NCI-H146 treated with DMSO at 0.1 percent for 48 hours (cell line): ENCODE measurements at regions not wholly inside any gene's neighbourhood (a gene's known extent, or its start where the extent isn't known, plus 50 kb on each side); places are given as distances from the start of the nearest gene placed in this dataset.

ENCODE experiments used
- DNase-seq: peaks from one replicate; lab custom pipeline; 2025; ENCODE audit not compliant: unreplicated experiment; lab: John Stamatoyannopoulos, UW

- no peak for DNase-seq
Observed at GRCh38 chr1:78792756-78793155, 143.1 kb downstream of the IFI44 start.

DNA sequence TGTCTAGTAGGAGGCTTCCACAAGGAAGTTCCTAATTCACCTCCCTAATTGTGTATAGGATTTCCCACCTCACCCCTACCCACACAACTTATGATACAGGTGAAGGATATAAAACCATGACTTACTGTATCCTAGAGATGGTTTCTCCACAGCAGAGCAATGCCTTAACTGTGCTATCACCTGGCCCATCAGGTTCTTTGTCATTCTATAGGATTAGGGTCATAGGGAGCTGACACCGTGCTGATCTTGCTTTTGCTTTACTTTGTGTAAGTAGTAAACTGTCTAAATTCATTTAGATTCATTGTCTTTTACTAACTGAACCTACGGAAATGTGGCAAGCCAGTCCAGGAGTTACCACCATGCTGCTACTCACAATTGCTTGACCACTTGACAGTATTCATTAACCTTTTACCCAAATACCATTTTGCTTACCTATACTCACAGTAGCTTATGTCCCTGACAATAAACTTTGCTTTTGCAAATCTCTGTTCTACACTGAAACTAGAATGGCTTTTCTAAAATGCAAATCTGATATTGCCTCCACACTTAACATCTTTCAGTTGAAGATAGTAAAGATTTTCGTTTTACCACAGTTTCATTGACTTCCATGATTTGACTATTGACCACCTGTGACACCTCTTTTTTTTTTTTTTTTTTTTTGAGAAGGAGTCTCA lies 147.6 kb downstream of the IFI44 start:
- no peak for DNase-seq

DNA sequence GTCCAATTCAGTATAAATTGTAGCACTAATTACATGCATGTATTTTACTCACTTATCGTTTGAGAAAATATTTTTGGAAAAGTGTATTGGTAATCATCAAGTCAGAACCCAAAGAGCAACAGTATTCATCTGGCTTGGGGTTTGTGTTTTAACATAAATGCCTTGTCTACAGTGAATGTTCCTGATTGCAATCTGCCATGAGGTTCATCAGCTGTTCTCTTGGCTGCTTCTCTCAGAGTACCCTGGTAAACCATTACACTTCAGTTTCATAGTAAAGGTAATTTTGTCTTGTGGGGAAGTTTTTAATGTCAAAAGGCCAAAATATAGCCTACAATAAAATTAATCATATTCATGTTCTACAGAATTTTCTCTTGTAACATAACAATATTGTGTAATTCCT lies 150.3 kb downstream of the IFI44 start:
- no peak for DNase-seq

GRCh38 chr1:78814176-78814575 lies 164.5 kb downstream of the IFI44 start:
- DNase-seq = no peak

DNA sequence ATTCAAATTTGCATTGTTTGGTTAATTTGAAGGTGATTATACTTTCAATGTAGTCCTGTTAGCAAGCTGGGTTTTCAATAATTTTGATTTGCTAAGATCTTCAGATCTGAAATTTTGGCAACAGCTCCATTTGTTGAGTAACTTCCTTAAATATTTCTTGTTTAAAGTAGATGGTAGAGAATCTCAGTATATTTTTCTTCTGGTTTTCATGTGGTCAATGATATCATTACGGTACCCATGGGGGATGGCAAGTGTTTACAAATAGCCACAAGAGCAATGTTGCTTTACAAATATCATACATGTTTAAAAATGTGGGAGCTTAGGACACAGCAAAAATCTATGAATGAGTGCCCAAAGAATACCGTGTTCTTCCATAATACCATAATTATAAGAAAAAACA lies 175.9 kb downstream of the IFI44 start:
- DNase-seq = no peak

GRCh38 chr1:78829644-78830043 lies 176.9 kb downstream of the ADGRL4 start:
- DNase-seq = no peak

DNA sequence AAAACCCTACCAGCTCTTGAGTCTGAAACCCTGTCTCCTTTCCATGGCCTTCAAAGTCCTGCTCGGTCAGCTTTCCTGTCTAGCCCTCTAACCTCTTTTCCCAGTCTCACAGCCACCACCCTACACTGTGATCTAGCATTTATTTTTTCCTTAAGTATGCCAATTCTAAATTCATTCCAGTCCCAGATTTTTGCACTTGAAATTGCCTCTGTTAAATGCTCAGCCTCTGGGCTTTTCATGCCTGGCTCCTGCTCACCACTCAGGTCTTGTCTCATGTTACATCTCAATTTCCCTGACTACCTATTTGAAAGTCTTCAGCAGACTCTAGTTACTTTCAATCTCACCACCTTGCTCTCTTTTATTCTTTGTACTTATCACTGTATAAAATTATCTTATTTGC lies 176.2 kb downstream of the ADGRL4 start:
- DNase-seq = no peak

DNA sequence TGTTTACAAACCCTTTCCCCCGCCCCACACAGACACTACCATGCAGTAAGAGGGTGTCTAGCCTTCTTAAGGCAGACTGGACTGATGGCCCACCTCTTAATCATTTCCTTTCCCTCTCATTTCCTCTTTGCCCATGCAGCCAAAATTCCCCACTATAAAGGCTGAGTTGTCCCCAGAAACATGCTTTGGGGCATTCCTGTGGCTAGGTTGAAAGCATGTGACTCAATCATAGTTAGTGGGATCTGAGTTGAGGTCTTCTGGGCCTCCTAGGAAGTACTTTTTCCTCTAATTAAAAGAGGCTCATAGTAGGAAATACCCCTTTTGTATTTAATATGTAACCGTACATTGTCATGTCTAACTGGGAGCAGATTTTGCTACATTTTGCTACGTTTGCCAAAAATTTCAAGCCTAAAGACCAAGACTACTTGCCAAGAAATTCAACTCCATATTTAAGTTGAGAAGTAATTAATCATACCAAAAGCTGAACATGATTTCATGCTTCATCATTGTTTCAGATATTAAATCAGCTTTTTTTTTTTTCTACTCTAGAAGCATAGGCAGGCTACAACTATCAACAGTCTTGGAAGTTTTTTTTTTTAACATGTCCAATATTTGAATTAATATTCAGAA lies 174.7 kb downstream of the ADGRL4 start:
- DNase-seq = no peak

GRCh38 chr1:78833491-78833890 lies 173.0 kb downstream of the ADGRL4 start:
- DNase-seq = no peak

- no peak for DNase-seq
Observed at GRCh38 chr1:78834201-78834741, 172.3 kb downstream of the ADGRL4 start.

GRCh38 chr1:78836726-78837125 lies 169.8 kb downstream of the ADGRL4 start:
- DNase-seq = no peak

GRCh38 chr1:78839704-78840277 lies 166.7 kb downstream of the ADGRL4 start:
- DNase-seq = peak; percentile 14
